ENCODE measurements at regions not wholly inside any gene's neighbourhood (a gene's known extent, or its start where the extent isn't known, plus 50 kb on each side); places are given as distances from the start of the nearest gene placed in this dataset.

GRCh38 chr1:93815366-93816110 lies 63.5 kb downstream of the DNTTIP2 start:
- DNase-seq, result no peak

GRCh38 chr1:93814795-93815340 lies 64.1 kb downstream of the DNTTIP2 start:
- DNase-seq, result peak; percentile 19

DNA sequence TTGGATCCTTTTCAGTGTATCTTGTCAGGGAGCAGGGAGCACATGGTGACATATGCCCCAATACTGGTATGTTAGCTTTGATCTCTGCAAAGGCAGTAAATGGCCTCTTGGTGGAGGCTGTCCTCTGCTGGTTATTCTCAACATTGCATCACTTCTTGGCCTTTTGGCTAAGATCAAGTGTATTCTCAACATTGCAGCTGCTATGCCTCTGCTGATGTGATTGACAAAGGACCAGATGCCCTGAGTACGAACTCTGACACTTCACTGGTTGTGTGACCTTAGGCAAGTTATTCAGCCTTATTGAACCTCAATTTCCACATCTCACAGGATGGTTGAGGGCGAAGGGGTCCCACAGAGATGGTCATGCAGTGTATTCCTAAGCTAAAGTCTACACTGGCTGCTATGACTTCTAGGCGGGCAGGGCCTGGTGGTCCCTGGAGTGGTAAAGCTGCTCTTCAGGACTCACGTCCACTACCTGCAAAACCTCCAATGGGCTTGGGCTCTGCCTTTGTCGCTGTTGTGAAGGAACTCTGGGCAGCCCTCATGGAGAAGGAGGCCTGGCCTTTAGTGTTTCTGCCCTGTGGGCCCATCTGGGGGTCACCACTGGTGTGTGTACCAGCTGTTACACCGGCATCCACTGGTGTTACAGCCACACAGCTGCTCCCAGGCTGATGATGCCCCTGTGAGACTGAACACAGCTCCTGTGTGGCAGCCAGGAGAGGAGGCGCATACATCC lies 64.8 kb downstream of the DNTTIP2 start:
- DNase-seq, result peak; percentile 45

- no peak for DNase-seq
Observed at GRCh38 chr1:93813076-93813475, 65.9 kb downstream of the DNTTIP2 start.

DNA sequence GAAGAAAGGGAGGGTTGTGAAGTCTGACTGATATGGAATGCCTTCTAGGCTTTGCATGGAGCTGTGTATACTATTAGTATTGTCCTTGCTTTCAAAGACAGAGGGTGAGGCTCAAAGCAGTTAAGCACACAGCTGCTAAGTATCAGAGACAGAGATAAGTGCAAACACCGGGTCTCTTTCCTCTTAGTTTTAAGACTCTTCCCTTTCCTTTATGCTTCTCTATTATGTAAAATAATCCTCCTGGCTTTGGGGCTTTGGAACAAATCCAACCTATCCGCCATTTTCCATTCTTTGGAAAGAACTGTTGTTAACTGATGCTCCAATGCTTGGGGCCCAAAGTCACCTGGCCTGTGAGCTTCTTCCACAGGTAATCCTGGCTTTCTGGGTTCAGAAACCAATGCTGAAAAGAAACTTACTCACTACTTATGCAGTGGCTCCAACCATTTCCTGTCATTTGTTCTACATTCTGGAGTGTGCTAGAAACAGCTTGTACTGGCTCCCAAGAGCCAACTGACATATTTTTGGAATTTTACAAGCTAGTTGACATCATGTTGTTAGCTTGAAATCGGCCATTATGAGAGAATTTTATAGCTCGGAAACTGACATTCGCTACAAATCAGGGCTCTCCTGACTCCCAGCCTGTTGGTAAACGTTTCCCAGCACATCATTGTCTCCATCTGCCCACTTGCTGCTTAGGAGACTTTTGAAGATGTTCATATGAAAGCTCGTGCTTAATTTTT lies 67.5 kb downstream of the DNTTIP2 start:
- no peak for DNase-seq

GRCh38 chr1:93810316-93810715 lies 68.7 kb downstream of the DNTTIP2 start:
- DNase-seq, result no peak

GRCh38 chr1:93808871-93809270 lies 70.1 kb downstream of the DNTTIP2 start:
- no peak for DNase-seq

GRCh38 chr1:93807311-93807930 lies 71.6 kb downstream of the DNTTIP2 start:
- DNase-seq, result no peak

- DNase-seq, result no peak
Observed at GRCh38 chr1:93805027-93805610, 73.9 kb downstream of the DNTTIP2 start.

- DNase-seq, result no peak
Observed at GRCh38 chr1:93804412-93804811, 74.6 kb downstream of the DNTTIP2 start.

DNA sequence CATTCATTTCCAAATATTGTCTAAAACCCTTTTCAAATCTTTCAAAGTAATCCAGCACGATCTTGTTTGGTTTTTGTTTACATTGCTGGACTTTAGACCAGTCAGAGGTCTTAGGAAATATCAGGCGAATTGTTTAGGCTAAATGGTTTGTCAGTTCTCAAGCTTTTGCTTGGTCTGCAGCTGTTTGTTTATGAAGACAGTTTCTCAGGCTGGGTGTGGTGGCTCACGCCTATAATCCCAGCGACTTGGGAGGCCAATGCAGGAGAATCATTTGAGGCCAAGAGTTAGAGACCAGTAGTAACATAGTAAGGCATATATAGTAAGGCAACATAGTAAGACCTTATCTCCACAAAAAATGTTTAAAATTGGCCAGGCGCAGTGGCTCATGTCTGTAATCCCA lies 77.5 kb downstream of the DNTTIP2 start:
- DNase-seq, result no peak

- DNase-seq, result no peak
Observed at GRCh38 chr1:93800856-93801255, 78.2 kb downstream of the DNTTIP2 start.

DNA sequence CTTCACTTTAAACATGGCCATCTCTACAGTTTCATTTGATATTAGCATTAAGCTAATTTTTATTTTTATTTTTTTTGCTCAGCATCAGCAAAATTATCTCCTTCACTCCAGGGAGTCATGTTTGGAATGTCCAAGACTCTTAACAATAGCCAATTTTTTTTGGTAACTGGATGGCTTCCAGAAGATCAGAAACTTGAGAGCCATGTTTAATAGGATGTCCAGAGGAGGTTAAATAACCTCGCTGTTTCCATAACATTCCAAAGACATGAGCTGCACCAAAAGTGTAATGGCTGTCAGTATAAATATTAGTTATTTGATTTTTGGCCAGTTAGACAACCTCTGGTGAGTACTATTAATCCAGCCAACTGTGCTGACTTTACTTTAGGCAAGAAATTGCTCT lies 80.7 kb downstream of the DNTTIP2 start:
- no peak for DNase-seq

GRCh38 chr1:93784538-93784937 lies 94.5 kb downstream of the DNTTIP2 start:
- DNase-seq, result no peak

DNA sequence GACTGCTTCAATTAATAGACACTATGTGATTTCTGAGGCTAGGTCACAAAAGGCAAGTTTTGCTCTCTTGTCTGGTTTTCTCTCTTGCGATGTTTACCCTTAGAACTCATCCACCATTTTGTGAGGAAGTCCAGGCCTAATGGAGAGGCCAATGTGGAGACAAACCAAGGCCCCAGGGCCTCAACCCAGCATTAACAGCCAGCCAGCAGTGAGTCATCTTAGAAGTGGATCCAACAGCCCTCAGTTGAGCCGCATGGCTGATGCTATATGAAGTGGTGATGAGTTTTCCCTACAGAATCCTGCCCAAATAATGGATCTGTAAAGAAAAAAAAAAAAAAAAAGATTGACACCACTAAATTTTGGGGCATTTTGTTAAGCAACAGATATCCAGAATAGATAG lies 95.1 kb downstream of the DNTTIP2 start:
- no peak for DNase-seq

- DNase-seq, result no peak
Observed at GRCh38 chr1:93779540-93780165, 98.0 kb upstream of the BCAR3 start.

- DNase-seq, result no peak
Observed at GRCh38 chr1:93778457-93778856, 96.8 kb upstream of the BCAR3 start.

- DNase-seq, result no peak
Observed at GRCh38 chr1:93777255-93777654, 95.6 kb upstream of the BCAR3 start.

DNA sequence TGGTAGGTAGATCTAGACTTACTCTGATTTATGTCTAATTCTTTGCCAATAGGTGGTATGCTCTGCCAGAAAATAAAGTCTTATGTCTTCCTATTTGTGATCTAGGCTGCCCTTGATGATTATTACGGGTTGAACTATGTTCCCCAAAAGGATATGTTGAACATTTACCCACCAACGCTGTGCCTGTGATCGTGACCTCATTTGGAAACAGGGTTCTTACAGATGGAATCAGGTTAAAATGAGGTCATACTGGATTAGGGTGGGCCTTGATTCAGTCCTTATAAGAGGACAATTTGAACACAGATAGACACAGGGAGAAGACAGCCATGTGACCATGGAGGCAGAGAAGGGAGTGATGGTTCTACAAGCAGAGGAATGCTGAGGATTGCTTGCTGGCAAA lies 95.1 kb upstream of the BCAR3 start:
- no peak for DNase-seq

DNA sequence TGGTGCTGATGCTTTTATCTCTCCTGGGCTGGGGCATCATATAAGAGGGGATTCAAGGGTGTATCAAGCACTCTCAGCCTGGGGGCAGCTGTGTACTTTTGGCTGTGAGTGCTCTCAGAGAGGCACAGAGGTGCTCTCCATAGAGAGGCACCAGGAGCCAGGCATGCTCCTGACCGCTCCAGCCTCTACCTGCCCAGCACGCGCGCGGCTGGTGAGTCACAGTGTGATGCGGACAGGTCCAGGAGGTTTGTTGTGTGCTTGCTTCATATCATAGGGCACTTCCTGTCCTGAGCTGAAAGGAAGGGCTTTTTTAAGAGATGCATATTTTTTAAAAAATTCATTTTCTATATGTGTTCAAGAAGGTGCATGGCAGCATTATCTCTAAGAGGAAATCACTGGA lies 93.6 kb upstream of the BCAR3 start:
- DNase-seq, result no peak

DNA sequence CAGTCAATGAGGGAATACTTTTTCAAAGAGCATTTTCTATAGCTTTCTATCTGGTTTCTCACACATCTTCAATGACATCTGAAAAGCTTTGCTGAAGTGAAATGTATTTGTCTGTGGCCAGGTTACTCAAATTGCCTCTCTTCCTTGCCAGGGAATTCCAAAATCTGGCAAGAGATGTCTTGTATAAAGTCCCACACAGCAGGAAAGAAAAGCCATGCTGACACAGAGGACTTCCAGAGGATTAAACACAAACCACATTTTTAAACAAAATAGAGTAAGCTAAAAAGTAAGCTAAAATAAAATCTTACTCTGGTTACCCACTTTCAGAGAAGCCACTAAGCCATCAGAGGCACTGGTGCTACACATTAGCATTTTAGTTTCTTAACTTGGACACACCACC lies 93.1 kb upstream of the BCAR3 start:
- no peak for DNase-seq
